Natural killer cell (primary cell): ENCODE measurements at regions not wholly inside any gene's neighbourhood (a gene's known extent, or its start where the extent isn't known, plus 50 kb on each side); places are given as distances from the start of the nearest gene placed in this dataset.

ENCODE experiments used
- ATAC-seq, 3 donors: fragments of 150-1000 bp in 2 of 3; fragments of 200-7000 bp in 1 of 3; cut with Tn5 transposase; 1 replicate in 1 of 3; 2 replicates in 2 of 3; pipeline ENCODE4 v1.10.0; 2021; ENCODE audit warnings: mild to moderate bottlenecking in 2 of 3, moderate library complexity in 2 of 3
- DNase-seq, 2 donors: peaks; one replicate each; pipeline versions ENCODE4 v3.0.0 to v3.0.0-alpha.2; 2013 to 2021; ENCODE audit warnings: mixed read lengths in 1 of 2
- H3K27ac ChIP-seq: one replicate; pipeline ENCODE4 v1.5.1; 2013; ENCODE audit warnings: mild to moderate bottlenecking, low read length
- H3K27me3 ChIP-seq: one replicate; pipeline ENCODE4 v1.6.1; 2013; ENCODE audit warnings: low read length; ENCODE audit not compliant: control insufficient read depth, insufficient read depth
- H3K36me3 ChIP-seq: one replicate; pipeline ENCODE4 v1.6.1; 2013; ENCODE audit warnings: low read length; ENCODE audit not compliant: control insufficient read depth, insufficient read depth
- H3K4me1 ChIP-seq: one replicate; pipeline ENCODE4 v1.6.1; 2013; ENCODE audit warnings: low read length; ENCODE audit not compliant: control insufficient read depth, insufficient read depth
- H3K4me3 ChIP-seq: one replicate; pipeline ENCODE4 v1.5.1; 2013; ENCODE audit warnings: low read length
- H3K9me3 ChIP-seq: one replicate; pipeline ENCODE4 v1.6.1; 2013; ENCODE audit warnings: low read length; ENCODE audit not compliant: control insufficient read depth, insufficient read depth
- H3K27ac Mint-ChIP-seq, 2 donors: one replicate each; pipeline ENCODE4 v1.8.0; 2022; ENCODE audit warnings: mild to moderate bottlenecking in 2 of 2, mixed read lengths in 2 of 2, moderate library complexity in 1 of 2
- H3K27me3 Mint-ChIP-seq, 2 donors: one replicate each; pipeline ENCODE4 v1.8.0; 2022; ENCODE audit warnings: low read depth in 2 of 2, mixed read lengths in 2 of 2
- H3K36me3 Mint-ChIP-seq: one replicate; pipeline ENCODE4 v1.8.0; 2022; ENCODE audit warnings: mixed read lengths
- H3K4me1 Mint-ChIP-seq, 2 donors: one replicate each; pipeline ENCODE4 v1.8.0; 2022; ENCODE audit warnings: mixed read lengths in 2 of 2
- H3K4me3 Mint-ChIP-seq: one replicate; pipeline ENCODE4 v1.8.0; 2022; ENCODE audit warnings: mild to moderate bottlenecking, moderate library complexity, mixed read lengths
- H3K9me3 Mint-ChIP-seq, 2 donors: one replicate each; pipeline ENCODE4 v1.8.0; 2022; ENCODE audit warnings: mixed read lengths in 2 of 2
- CTCF ChIP-seq: fragments of 200-600 bp; IDR thresholded peaks from one replicate; pipeline ENCODE4 v1.8.0; 2022; ENCODE audit warnings: antibody characterized with exemption
- WGBS: methylation state at CpG from one replicate; pipeline ENCODE4 v1.1.7; 2013; ENCODE audit warnings: missing lambda C conversion rate; ENCODE audit not compliant: insufficient coverage; 5-methylcytosine and 5-hydroxymethylcytosine counted together
- intact Hi-C: fragments of 100-400 bp; cut with micrococcal nuclease; formaldehyde crosslinking; loops from one replicate; pipeline ENCODE4 v1.14.2; 2022

- no peak for ATAC-seq
- H3K27ac Mint-ChIP-seq: no peak overlapping the region
- 99% methylated on average over 4 of the region's 4 CpGs for WGBS
- Histone ChIP-seq H3K4me3 (no peak overlapping the region), H3K27ac (no peak overlapping the region), H3K36me3 (no peaks in the 10 kb centered on the region), H3K9me3 (no peaks in the 10 kb centered on the region), H3K4me1 (no peaks in the 10 kb centered on the region), H3K27me3 (peaks cover 5% of the 10 kb centered on the region)
- no peaks in the 10 kb centered on the region for H3K9me3 Mint-ChIP-seq
- DNase-seq: no peak
- H3K36me3 Mint-ChIP-seq: no peaks in the 10 kb centered on the region
- no peak overlapping the region for H3K4me3 Mint-ChIP-seq
- no peak for TF ChIP-seq CTCF
- peaks cover 0 to 4% of the 10 kb centered on the region in 2 donors for H3K4me1 Mint-ChIP-seq
- H3K27me3 Mint-ChIP-seq: peaks cover 38 to 39% of the 10 kb centered on the region in 2 donors
- intact Hi-C loops: no loop called here
These were observed 58.4 kb upstream of the USPL1 start for GRCh38 chr13:30559274-30559673.

- no peaks in the 10 kb centered on the region for H3K9me3 Mint-ChIP-seq
- peaks cover 0 to 4% of the 10 kb centered on the region in 2 donors for H3K4me1 Mint-ChIP-seq
- Histone ChIP-seq H3K36me3 (no peaks in the 10 kb centered on the region), H3K4me1 (no peaks in the 10 kb centered on the region), H3K27me3 (peaks cover 5% of the 10 kb centered on the region), H3K27ac (no peak overlapping the region), H3K9me3 (no peaks in the 10 kb centered on the region), H3K4me3 (no peak overlapping the region)
- intact Hi-C loops: no loop called here
- H3K27me3 Mint-ChIP-seq: peaks cover 42 to 48% of the 10 kb centered on the region in 2 donors
- H3K27ac Mint-ChIP-seq: no peak overlapping the region
- H3K4me3 Mint-ChIP-seq: no peak overlapping the region
- 76% methylated on average over 6 of the region's 6 CpGs for WGBS
- H3K36me3 Mint-ChIP-seq: no peaks in the 10 kb centered on the region
- no peak for ATAC-seq
- TF ChIP-seq CTCF: no peak
- no peak for DNase-seq
These were observed 57.5 kb upstream of the USPL1 start for GRCh38 chr13:30560212-30560611.

- TF ChIP-seq CTCF: no peak
- intact Hi-C loops: no loop called here
- DNase-seq (no peak), ATAC-seq (no peak)
- Mint-ChIP-seq H3K4me1 (peaks cover 7 to 10% of the 10 kb centered on the region in 2 donors), H3K9me3 (no peaks in the 10 kb centered on the region), H3K36me3 (no peaks in the 10 kb centered on the region), H3K27me3 (peaks cover 42 to 59% of the 10 kb centered on the region in 2 donors), H3K4me3 (no peak overlapping the region), H3K27ac (no peak overlapping the region)
- Histone ChIP-seq H3K27me3 (peaks cover 5% of the 10 kb centered on the region), H3K4me1 (no peaks in the 10 kb centered on the region), H3K4me3 (no peak overlapping the region), H3K9me3 (no peaks in the 10 kb centered on the region), H3K36me3 (no peaks in the 10 kb centered on the region), H3K27ac (no peak overlapping the region)
- WGBS: 81% methylated on average over 4 of the region's 4 CpGs
These were observed 56.2 kb upstream of the USPL1 start for GRCh38 chr13:30561511-30561910.

GRCh38 chr13:30564489-30564888 lies 53.2 kb upstream of the USPL1 start:
- no peaks in the 10 kb centered on the region for H3K9me3 Mint-ChIP-seq
- H3K27ac ChIP-seq: no peak overlapping the region
- peaks cover 45 to 67% of the 10 kb centered on the region in 2 donors for H3K27me3 Mint-ChIP-seq
- H3K27me3 ChIP-seq: peaks cover 5% of the 10 kb centered on the region
- WGBS: no CpG with 5 or more reads among the region's 2 CpGs
- H3K36me3 ChIP-seq: no peaks in the 10 kb centered on the region
- intact Hi-C loops: no loop called here
- H3K4me1 Mint-ChIP-seq: peaks cover 26 to 29% of the 10 kb centered on the region in 2 donors
- H3K9me3 ChIP-seq: no peaks in the 10 kb centered on the region
- peaks cover 15% of the 10 kb centered on the region for H3K4me1 ChIP-seq
- H3K4me3 ChIP-seq: no peak overlapping the region
- H3K36me3 Mint-ChIP-seq: no peaks in the 10 kb centered on the region
- DNase-seq: no peak
- ATAC-seq: no peak
- H3K27ac Mint-ChIP-seq: no peak overlapping the region
- TF ChIP-seq CTCF: no peak
- no peak overlapping the region for H3K4me3 Mint-ChIP-seq
